IPS-NIHi7 (cell line): ENCODE measurements at regions not wholly inside any gene's neighbourhood (a gene's known extent, or its start where the extent isn't known, plus 50 kb on each side); places are given as distances from the start of the nearest gene placed in this dataset.
A peak's percentile ranks its signal among the peaks of the same experiment; 100 is the strongest.
"Not testable (repeated sequence)": the region's sequence is repeated elsewhere in the genome, so short reads cannot be mapped to it uniquely, and the experiment has no call there.

ENCODE experiments used
- DNase-seq: peaks from one replicate; pipeline ENCODE4 v3.0.0; 2012; ENCODE audit warnings: mixed read lengths; ENCODE audit errors: extremely low spot score

DNA sequence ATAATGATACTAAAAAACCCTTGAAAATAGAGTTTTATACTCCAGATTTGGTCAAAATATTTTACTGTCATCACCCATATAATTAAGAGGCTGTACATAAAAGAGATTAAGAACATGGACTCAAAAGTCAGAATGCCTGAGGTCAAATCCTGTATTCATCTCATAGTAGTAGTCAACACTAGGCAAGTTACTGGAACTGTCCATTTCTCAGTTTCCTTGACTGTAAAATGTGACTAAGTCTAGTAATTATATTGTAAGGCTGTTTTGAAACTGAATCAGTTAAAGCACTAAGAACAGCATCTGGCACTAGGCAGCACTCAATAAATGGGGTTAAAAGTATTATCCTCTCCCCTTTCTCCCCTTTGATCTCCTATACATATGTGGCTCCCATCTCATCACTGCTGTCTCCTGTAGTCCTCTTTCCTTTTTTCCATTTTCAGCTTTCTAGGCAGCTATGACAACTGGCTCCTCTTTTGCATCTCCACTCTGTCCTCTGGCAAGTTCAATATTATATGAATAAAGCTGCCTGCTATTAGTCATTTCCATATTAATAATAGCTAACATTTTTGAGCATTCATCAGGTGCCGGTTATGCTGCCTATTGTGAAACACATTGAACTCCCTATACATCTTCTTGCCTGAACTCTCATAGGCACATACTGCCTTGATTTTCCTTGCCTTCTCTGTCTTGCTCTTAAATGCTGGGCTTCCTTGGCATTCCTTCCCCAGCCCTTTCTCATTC, 185.8 kb upstream of the NREP start:
- no peak for DNase-seq

DNA sequence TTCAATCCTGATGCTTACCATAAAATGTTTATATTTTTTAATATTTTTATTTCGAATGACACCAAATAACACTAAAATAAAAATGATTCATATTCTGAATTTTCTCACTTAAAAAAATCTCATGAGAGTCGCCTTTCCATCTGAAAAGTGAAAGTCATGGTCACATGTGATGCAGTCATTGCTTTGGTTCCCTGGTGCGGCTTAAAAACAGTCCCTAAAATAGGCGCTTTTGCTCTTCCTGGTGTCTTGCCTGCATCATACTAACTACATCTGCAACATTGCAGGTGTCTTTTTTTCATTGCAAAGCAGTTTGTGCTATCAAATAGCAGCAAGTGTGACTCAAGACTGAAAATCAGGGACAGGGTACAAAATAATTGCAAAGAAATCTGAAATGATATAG, 185.2 kb upstream of the NREP start:
- no peak for DNase-seq

DNA sequence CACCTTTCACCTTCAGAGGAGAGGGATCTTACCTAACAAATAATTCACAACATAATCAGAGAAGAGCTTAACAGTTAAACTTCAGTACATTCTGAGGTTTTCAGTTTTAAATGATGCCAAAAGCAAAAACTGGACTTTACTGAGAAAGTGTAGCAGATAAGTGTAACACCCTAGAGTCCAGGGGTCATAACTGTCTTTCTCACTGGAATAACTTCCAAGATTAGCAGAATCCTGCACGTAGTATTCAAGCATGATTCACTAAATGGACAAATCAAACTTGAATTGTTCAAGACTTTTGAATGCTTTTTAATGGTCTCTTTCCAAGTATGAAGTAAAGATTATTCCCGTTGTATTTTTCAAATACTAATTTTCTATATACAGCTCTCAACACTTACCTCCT, 180.1 kb upstream of the NREP start:
- no peak for DNase-seq

DNA sequence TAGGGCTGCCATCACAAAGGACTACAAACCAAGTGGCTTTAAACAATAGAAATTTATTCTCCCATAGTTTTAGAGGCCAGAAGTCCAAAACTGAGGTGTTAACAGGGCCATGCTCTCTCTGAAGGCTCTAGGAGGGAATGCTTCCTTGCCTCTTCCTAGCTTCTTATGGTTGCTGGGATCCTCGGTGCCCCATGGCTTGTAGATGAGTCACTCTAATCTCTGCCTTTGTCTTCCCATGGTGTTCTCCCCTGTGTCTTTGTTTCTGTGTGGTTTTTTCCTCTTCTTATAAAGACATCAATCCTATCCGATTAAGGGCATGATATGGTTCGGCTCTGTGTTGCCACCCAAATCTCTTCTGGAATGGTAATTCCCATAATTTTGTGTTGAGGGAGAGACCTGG, 178.8 kb upstream of the NREP start:
- no peak for DNase-seq

DNA sequence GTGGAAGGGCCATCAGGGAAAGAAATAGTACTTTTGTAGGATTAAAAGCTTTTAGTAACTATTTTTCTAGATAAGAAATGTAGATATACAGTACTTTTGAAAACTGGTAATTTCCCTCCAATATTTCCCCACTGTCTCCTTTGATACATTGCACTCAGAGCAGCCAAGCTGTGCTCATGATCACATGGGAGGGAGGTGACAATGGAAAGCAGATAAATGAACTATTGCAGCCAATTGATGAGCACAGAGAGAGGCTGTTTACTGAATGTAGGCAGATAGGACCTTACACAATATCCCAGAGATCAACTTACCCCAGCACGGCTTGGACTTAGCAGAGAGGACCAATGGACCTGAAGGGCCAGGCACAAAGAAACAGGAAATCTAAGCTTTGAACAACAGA, 178.0 kb upstream of the NREP start:
- no peak for DNase-seq

DNA sequence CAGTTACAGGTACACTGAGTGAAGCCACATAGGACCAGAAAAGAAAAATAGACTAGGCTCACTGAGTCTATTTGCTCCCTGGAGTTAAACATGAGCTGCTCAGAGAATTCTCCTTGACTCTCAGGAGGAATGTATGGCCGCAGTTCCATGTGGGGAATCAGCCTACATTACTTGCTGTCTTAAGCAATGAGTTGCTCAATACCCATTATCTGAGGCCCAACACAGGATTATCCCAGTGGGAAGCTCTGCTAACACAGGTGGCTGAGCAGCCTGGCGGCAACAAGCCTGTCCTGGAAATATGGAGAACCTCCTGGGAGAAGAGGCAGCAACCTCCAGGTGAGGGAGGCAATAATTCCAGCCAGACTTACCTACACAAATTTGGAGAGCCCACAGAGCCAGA, 177.5 kb upstream of the NREP start:
- peak; percentile 23 for DNase-seq

DNA sequence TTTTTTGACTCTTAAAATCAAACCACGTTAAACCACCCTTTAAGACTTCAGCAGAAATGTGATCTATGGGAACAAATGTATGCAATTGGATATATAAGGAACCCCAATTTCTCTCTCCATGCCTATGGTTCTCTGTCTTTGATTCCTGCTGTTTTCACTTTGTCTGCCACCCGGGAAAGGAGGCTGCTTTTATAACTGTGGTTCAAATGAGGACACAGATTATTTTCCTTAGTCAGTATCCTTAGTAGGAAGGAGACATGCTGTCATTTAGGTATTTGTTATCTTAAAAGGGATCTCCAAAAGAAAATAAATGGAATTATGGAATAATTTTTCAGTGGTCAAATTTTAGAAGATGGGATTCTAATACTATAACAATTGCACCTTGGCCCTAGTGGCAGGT, 176.1 kb upstream of the NREP start:
- DNase-seq: no peak

DNA sequence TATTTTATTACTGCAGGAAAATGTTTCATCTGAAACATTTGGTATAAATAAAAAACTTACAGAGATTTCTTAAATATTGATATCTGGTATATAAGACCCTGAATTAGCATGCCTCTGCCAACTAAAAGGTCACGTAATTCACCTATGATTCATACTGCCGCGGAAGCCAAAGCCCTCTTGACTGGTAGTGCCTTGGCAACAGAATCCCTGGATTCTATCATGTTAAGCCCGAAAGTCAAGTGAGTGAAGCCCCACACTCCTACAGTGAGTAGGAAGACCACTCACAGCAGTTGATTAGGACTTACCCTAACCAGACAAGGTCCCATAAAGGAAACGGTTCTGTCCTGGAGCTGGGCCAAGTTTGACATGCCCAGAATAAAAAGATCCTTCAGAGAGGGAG, 175.6 kb upstream of the NREP start:
- no peak for DNase-seq

DNA sequence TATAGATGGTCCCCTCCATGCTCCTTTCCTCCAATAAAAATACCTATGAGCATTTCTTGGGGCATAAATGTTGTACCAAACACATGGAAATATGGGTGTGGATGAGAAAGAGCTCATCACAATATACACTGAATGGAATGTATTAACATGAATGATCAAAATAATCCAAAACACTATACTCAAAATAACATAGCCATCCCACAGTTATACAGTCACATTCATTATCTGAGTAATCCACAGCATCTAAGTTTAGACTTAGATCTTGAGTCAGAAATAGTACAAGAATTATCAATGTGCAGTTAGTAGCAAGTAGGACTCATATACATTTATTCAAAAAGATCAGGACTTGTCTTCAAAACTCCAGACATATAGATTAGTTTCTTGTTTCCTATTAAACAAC, 175.2 kb upstream of the NREP start:
- DNase-seq: no peak

DNA sequence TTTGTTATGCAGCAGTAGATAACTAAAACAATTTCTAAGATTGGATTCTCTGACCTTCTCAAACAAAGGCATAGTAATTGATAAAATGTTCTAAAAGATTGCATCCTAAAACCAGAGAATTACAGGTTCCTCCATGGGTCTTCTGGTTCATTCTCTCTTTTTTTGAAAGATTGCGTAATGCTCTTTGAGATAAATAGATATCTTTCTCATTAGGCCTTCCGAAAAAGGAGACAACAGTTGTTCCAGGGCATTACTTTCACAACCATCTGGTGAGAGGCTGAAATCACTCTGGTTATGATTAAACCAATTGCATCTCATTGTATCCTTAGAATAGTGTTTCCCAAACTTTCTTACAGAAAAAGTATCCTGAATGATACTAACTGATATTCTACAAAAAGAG, 174.7 kb upstream of the NREP start:
- DNase-seq: no peak

DNA sequence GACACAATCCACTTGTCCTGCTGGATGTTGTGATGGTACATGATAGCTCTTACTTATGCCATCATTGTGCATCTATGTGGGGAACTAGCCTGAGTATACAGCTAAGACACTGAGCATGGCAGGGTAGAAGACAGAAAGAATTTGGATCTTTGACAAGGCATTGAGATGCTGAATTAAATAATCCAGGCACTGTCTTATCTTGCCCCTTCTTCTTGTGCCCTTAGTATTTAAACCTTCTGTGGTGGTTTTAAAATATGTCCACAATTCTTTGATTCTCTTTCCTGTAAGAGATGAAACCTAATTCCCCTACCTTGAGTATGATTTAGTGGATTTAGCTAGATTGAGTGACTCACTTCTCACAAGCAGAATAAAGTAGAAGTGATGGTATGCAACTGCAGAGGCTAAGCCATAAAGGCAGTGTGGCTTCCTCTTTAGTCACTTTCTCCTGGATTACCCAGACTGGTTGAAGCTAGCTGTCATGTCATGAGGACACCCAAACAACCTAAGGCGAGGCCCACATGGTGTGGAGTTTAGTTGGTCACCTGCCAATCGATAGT, 174.0 kb upstream of the NREP start:
- DNase-seq: no peak

DNA sequence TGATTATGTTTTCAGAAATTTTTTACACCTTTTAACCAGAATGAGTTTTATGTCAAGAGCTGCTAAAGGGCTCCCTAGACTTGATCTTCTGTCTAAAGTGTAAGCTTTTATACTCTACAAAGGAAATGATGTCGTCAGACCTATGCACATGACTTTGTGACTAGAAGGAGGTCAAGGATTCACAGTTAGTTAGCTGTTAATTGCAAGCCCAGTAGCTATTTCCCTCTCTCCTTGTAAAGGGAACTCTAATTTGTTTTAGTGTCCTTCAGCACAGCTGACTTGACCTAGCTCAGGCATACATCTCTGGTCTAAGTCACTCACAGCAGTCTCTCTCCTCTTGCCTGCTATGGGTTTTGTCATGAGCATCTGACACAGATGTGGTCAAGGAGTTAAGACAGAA, 173.5 kb upstream of the NREP start:
- DNase-seq: no peak

DNA sequence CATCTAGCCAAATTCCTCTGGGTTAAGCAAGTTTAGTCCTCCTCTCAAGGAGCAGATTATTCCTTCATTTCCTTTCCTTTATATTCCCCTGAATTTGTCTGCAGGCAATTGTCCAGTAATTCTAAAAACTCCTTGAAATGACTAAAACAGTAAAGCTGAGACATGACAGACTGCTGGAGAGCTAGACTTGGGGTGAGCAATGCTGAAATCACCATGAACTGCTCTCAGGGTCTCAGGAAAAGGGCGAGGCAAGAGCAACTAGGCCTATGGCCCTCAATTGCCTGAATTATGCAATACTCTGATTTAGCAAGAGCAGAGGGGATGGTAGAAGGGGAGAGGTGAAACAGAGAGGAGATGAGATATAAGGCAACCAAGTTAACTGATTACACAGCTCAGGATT, 172.9 kb upstream of the NREP start:
- no peak for DNase-seq

DNA sequence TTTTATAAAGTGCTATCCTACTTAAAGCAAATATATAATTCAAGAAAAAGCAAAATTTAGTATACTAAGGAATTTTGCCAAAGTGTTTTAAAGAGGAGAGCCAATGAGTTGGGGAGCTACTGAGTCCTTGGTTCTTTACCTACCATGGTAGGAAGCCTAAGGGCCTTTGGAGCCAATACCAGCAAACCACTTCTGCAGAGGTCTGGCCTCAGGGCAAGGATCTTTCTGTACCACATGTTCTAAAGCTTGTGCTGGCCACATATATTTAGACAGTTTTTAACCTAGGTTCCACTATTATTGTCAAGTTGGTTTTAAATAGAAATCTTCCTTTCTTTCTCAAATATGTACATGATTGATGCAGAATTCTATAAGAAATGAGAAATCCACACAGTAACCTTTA, 172.3 kb upstream of the NREP start:
- DNase-seq: no peak

DNA sequence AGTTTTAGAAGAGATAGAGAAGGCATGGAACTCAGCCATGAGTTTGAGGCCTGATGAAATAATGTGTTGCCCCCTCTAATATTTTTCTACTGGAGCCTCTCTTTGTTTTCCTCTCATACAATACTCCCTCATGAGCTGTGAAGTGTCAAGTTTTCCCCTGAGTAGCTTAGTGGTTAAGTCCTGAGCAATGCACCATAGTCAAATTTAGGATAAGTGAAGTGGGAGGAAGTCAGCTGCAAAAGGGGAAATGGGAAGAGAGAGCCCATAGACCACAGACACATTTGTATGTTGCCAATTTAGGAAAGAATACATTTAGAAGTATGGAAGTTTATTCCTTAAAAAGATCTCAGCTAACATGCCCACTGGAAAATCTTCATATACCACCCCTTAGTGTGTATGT, 171.5 kb upstream of the NREP start:
- DNase-seq: no peak

DNA sequence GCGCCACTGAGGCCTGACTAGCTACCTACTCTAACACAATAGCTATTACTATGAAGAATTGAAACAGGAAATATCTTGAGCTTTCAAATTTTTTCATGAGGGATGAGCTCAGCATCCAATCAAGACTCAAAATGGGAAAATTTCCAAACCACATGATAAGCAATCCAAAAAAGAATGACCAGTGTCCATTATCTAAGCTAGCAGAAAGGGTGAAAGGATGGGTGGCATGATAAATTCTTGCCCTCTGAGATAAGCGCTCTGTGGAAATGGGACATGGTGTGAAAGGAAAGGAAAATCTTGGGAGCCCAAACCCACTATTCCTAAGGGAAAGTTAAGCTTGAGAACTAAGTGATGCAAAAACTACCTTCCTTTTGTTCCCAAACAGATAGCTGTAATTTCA, 170.2 kb upstream of the NREP start:
- no peak for DNase-seq

DNA sequence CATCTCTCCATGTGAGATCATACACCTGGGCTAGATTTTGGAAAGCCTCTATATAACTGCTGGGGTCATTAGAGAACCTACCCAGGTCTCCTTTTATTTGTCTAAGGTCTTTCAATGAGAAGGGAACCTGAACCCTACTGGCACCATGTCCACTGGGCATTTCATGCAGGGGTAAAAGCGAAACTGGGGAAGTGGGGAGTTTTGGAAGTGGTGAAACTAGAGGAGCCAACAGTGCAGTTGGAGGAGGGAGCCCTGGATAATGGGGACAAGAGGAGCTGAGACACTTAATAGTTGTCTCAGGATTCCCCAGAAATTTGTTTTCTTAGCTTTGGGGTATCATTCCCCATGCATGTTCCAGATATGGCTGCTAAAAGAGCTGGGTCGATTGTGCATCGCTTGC, 169.0 kb upstream of the NREP start:
- DNase-seq: no peak

DNA sequence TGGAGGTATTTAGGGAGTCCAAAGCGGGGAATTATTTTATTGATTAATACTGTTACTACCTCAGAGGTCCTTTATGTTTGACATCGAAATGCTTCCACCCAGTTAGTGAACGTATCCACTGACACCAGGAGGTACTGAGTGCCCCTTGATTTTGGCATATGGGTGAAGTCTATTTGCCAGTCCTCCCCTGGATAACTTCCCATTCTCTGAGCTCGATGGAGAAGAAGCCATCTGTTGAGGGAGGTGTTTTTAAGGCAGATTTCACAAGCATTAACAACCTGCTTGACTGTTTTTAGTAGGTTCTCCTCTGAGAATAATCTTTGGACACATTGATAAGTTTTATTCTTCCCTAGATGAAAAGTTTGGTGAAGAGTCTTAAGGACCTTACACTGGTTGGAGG, 165.3 kb upstream of the NREP start:
- DNase-seq: no peak

DNA sequence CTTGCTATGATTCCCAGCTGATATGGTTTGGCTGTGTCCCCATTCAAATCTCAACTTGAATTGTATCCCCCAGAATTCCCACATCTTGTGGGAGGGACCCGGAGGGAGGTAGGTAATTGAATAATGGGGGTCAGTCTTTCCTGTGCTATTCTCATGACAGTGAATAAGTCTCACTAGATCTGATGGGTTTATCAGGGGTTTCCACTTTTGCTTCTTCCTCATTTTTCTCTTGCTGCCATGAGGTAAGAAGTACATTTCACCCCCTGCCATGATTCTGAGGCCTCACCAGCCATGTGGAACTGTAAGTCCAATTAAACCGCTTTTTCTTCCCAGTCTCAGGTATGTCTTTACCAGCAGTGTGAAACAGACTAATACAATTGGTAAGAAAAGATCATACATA, 164.7 kb upstream of the NREP start:
- not testable (repeated sequence) for DNase-seq

DNA sequence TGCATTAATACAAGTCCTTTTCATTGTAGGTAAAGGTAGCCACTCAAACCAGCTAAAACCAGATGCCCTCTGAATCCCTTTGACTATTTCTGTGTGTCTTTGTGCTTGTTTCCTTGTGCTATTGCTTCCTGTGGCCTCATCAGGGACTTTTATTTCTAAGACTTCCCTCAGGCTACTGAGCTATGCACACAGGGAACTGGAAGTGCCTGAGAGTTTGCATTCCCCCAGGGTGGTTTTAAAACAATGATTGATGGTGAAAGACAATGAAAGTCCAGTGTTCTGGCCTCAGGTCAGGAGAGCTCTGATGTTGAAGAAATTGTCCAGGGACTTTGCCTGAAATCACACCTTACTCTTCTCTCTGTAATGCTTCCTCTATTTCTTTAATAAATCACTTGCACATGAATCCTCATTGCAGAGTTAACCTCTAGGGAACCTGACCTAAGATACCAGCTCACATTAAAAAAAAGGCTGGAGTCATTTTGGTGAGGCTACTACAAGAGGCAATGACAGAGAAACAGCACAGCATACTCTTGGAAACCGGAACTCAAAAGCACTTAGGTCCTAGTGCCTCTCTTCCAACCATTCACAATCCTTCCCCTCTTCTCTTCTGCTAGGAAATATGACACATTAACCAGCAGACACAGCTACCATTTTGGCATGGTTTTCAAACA, 158.1 kb upstream of the NREP start:
- peak; percentile 19 for DNase-seq

DNA sequence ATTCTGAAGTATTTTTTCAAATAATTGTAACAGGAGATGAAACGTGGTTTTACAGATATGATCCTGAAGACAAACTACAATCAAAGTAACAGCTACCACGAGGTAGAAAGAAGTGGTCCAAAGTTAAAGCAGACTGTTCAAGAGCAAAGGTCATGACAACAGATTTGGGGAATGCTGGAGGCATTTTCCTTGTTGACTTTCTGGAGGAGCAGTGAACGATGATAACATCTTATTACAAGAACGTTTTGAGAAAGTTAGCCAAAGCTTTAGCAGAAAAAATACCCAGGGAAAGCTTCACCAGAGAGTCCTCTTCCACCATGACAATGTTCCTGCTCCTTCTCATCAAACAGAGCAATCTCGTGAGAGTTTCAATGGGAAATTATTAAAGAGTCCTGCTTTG, 145.4 kb upstream of the NREP start:
- DNase-seq: no peak

DNA sequence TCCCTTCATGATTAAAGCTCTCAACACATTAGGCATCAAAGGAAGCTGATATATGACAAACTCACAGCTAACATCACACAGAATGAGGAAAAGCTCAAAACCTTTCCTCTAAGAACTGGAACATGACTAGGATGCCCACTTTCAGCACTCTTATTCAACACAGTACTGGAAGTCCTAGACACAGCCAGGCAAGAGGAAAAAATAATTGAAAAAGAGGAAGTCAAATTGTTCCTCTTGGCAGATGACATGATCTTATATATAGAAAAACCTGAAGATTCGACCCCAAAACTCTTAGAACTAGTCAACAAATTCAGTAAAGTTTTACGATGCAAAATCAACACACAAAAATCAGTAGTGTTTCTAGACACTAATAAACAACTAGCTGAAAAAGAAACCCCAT, 144.3 kb upstream of the NREP start:
- no peak for DNase-seq

DNA sequence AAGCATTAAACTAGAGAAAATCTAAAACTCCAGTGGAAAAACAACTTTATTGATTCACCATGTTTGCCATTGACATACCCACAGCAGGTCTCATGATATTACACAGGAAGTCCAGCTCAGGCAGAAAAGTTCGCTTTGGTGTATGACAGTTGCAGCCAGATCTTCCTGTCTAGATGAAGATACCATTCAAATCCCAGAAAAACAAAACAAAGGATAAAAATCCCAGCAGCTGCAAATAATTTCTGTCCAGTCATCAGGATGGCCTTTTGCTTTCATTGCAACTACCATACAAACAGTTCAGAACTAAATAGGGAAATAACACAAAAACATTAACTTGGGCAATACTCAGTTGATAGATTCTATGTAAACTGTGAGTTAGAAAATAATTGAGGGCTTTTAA, 136.0 kb upstream of the NREP start:
- no peak for DNase-seq

DNA sequence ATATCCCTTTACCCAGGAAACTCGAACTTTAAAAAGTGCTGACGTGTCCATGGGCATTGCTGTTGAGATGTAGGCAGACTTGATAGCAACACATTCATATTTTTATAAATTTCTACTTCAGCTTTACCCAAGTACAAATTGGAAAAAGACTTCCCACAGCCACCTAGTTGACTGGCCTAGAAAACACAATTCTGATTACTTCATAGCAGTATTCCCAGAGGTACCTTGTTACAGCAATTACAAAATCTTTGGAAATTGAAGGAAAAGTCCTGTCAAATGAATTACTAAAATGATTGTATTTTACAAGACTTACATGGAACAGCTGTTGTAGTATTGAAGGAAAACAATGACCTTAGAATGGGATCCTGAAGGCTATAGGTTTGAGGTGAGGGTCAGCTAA, 130.7 kb upstream of the NREP start:
- no peak for DNase-seq
